ENCODE measurements at regions not wholly inside any gene's neighbourhood (a gene's known extent, or its start where the extent isn't known, plus 50 kb on each side); places are given as distances from the start of the nearest gene placed in this dataset.

DNA sequence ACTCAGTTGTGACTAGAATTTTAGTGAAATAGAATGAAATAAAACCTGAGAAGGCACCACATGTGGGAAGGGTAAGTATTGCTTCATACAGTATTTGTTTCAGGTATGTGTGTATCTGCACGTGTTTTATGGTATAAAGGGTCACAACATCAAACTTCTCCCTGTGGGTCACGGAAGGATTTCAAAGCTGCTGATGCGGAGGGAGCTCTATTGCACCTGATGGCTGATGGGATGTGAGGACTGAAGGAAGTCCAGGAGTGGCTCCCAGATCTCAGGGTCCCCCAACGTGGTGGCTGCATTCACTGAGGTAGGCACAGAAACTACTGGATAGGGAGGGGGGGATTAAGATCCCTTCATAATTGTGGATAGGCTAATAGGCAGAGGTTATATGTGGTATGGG, 159.7 kb downstream of the PJA2 start:
- DNase-seq (ENCODE audit: low spot score), result no peak
- Histone ChIP-seq H3K27ac (ENCODE audit: low read depth, low read length, poor library complexity, severe bottlenecking) (no peak overlapping the region), H2AFZ (ENCODE audit: low read length) (no peak overlapping the region), H3K4me2 (ENCODE audit: low read length) (no peak overlapping the region), H4K20me1 (ENCODE audit: insufficient read depth, low read length) (no peaks in the 10 kb centered on the region), H3K9me3 (ENCODE audit: low read length) (peaks cover 9% of the 10 kb centered on the region; the same call in 1 of the 2 replicates), H3K9me2 (ENCODE audit: insufficient read depth, low read length) (no peaks in the 10 kb centered on the region), H3K36me3 (ENCODE audit: insufficient read depth, low read length) (no peaks in the 10 kb centered on the region), H3K4me3 (ENCODE audit: low read depth, low read length, poor library complexity, severe bottlenecking) (no peak overlapping the region), H3K79me2 (ENCODE audit: insufficient read depth, low read depth, low read length) (no peaks in the 10 kb centered on the region), H3K4me1 (ENCODE audit: insufficient read depth, low read length, poor library complexity, severe bottlenecking) (no peaks in the 10 kb centered on the region)
- POLR2A ChIA-PET, result no interaction called here
- BruUV-seq (replicated peaks), result no TSS peak
- CTCF ChIA-PET (ENCODE audit: unreplicated experiment), result no interaction called here
- TF ChIP-seq, protein P1, sequence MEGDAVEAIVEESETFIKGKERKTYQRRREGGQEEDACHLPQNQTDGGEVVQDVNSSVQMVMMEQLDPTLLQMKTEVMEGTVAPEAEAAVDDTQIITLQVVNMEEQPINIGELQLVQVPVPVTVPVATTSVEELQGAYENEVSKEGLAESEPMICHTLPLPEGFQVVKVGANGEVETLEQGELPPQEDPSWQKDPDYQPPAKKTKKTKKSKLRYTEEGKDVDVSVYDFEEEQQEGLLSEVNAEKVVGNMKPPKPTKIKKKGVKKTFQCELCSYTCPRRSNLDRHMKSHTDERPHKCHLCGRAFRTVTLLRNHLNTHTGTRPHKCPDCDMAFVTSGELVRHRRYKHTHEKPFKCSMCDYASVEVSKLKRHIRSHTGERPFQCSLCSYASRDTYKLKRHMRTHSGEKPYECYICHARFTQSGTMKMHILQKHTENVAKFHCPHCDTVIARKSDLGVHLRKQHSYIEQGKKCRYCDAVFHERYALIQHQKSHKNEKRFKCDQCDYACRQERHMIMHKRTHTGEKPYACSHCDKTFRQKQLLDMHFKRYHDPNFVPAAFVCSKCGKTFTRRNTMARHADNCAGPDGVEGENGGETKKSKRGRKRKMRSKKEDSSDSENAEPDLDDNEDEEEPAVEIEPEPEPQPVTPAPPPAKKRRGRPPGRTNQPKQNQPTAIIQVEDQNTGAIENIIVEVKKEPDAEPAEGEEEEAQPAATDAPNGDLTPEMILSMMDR (conservative IDR thresholded peaks at IDR 0.05; ENCODE audit: low read length), result no peak
- TF ChIP-seq EZH2phosphoT487 (IDR thresholded peaks at IDR 0.05; ENCODE audit: borderline replicate concordance, low read depth, low read length), result no peak
- intact Hi-C loops (cut with micrococcal nuclease; ENCODE audit: unreplicated experiment), result no loop called here

DNA sequence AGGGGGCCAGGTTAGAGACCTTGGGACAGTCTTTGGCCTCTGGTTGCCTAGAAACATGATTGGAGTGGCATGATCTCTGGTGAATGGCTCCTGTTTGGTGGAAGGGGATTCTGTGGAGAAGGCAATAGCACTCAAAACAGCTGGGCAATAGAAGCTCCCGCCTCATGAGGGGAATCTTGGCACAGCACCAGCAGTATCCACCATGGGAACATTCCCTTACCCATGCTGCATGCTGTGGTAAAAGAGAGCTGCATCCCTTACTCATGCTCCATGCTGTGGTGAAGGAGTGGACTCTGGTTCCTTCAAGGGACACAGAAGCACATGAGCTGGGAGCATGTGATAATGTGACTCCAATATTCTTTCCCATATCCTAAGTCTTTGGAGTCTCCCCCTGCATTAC, 160.6 kb downstream of the PJA2 start:
- Histone ChIP-seq H3K9me3 (ENCODE audit: low read length) (peaks cover 9% of the 10 kb centered on the region; the same call in 1 of the 2 replicates), H4K20me1 (ENCODE audit: insufficient read depth, low read length) (no peaks in the 10 kb centered on the region), H3K4me3 (ENCODE audit: low read depth, low read length, poor library complexity, severe bottlenecking) (no peak overlapping the region), H3K27ac (ENCODE audit: low read depth, low read length, poor library complexity, severe bottlenecking) (no peak overlapping the region), H3K4me2 (ENCODE audit: low read length) (no peak overlapping the region), H3K9me2 (ENCODE audit: insufficient read depth, low read length) (no peaks in the 10 kb centered on the region), H3K79me2 (ENCODE audit: insufficient read depth, low read depth, low read length) (no peaks in the 10 kb centered on the region), H3K36me3 (ENCODE audit: insufficient read depth, low read length) (no peaks in the 10 kb centered on the region), H2AFZ (ENCODE audit: low read length) (no peak overlapping the region), H3K4me1 (ENCODE audit: insufficient read depth, low read length, poor library complexity, severe bottlenecking) (no peaks in the 10 kb centered on the region)
- no peak for DNase-seq (ENCODE audit: low spot score)
- TF ChIP-seq, protein P1 (conservative IDR thresholded peaks at IDR 0.05; ENCODE audit: low read length), result no peak
- no peak for TF ChIP-seq EZH2phosphoT487 (IDR thresholded peaks at IDR 0.05; ENCODE audit: borderline replicate concordance, low read depth, low read length)
- intact Hi-C loops (cut with micrococcal nuclease; ENCODE audit: unreplicated experiment), result no loop called here
- BruUV-seq (replicated peaks), result no TSS peak
- ChIA-PET CTCF (ENCODE audit: unreplicated experiment) (no interaction called here), POLR2A (no interaction called here)

DNA sequence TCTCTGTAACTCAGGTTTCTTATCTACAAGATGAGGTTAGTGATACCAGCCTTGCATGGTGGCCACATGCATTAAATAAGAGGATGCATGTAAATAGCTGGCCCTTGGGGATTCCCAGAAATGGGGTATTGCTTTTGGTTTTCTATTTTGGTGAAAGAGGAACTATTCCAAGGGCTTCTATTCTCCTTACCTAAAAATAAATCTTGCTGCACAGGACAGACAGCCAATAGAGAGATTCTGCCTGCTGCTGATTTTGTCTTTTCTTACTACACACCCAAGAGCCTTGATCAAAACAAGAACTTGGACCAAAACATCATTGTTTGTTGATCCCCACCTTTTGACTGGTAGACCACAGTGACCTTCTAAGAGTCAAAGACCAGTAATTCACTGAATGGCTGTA, 161.8 kb downstream of the PJA2 start:
- CTCF ChIA-PET (ENCODE audit: unreplicated experiment), result no interaction called here
- POLR2A ChIA-PET, result no interaction called here

More for the DNA sequence above, 161.8 kb downstream of the PJA2 start:
- H3K36me3 ChIP-seq (ENCODE audit: insufficient read depth, low read length), result no peaks in the 10 kb centered on the region
- H2AFZ ChIP-seq (ENCODE audit: low read length), result no peak overlapping the region
- DNase-seq (ENCODE audit: low spot score), result no peak
- no peaks in the 10 kb centered on the region for H4K20me1 ChIP-seq (ENCODE audit: insufficient read depth, low read length)
- H3K9me2 ChIP-seq (ENCODE audit: insufficient read depth, low read length), result no peaks in the 10 kb centered on the region
- no peaks in the 10 kb centered on the region for H3K4me1 ChIP-seq (ENCODE audit: insufficient read depth, low read length, poor library complexity, severe bottlenecking)
- no TSS peak for BruUV-seq (replicated peaks)
- no peak overlapping the region for H3K4me3 ChIP-seq (ENCODE audit: low read depth, low read length, poor library complexity, severe bottlenecking)
- intact Hi-C loops (cut with micrococcal nuclease; ENCODE audit: unreplicated experiment), result no loop called here
- peaks cover 9% of the 10 kb centered on the region; the same call in 1 of the 2 replicates for H3K9me3 ChIP-seq (ENCODE audit: low read length)
- TF ChIP-seq, protein P1 (conservative IDR thresholded peaks at IDR 0.05; ENCODE audit: low read length), result no peak
- TF ChIP-seq EZH2phosphoT487 (IDR thresholded peaks at IDR 0.05; ENCODE audit: borderline replicate concordance, low read depth, low read length), result no peak
- no peaks in the 10 kb centered on the region for H3K79me2 ChIP-seq (ENCODE audit: insufficient read depth, low read depth, low read length)
- H3K27ac ChIP-seq (ENCODE audit: low read depth, low read length, poor library complexity, severe bottlenecking), result no peak overlapping the region
- no peak overlapping the region for H3K4me2 ChIP-seq (ENCODE audit: low read length)
